Right hindlimb (tissue), 1 donor: ENCODE measurements at regions not wholly inside any gene's neighbourhood (a gene's known extent, or its start where the extent isn't known, plus 50 kb on each side); places are given as distances from the start of the nearest gene placed in this dataset.
"Not testable (repeated sequence)": the region's sequence is repeated elsewhere in the genome, so short reads cannot be mapped to it uniquely, and the experiment has no call there.

Experiments used
- DNase-seq: peaks from one replicate; pipeline ENCODE4 v3.0.0-alpha.2; 2018

DNA sequence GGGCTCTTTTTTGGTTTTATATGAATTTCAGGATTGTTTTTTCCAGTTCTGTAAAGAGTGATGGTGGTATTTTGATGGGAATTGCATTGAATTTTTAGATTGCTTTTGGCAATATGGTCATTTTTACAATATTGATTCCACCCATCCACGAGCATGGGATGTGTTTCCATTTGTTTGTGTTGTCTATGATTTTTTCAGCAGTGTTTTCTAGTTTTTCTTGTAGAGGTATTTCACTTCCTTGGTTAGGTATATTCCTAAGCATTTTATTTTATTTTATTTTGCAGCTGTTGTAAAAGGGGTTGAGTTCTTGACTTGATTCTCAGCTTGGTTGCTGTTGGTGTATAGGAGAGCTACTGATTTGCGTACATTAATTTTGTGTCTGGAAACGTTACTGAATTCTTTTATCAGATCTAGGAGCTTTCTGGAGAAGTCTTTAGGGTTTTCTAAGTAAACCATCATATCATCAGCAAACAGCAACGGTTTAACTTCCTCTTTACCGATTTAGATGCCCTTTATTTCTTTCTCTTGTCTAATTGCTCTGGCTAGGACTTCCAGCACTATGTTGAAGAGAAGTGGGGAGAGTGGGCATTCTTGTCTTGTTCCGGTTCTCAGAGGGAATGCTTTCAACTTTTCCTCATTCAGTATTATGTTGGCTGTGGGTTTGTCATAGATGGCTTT lies 69.4 kb upstream of the GNG12 start:
- not testable (repeated sequence) for DNase-seq

DNA sequence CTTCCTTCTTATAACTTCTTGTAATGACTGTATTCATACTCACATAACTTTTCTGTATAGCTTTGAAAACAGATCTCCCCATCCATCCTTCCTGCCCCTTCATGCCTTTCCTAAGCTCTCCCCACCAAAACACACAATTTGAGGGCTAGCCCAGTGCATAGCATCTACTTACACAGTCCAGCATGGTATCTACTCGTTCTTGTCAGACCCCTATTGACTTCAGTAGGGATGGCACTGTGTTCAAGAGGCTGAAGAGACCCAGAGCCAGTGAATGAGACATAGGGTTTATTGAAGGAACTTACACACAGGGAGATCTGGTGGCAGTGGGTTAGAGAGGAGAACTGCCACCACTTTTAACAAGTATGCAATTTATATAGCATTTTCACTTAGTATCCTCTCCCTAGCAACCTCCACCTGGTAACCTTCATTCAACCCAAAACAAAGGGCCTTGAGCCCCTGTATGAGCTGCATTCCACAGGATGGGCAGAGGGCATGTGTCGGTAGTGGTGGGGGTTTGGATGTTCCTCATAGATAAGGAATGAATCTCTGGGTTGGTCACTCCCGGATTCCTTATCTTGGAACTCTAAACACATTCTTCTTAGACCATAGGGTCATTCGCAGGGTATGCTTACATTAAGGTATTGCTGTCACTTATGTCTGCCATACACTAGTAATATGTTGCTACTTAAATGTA lies 64.9 kb upstream of the GNG12 start:
- no peak for DNase-seq

DNA sequence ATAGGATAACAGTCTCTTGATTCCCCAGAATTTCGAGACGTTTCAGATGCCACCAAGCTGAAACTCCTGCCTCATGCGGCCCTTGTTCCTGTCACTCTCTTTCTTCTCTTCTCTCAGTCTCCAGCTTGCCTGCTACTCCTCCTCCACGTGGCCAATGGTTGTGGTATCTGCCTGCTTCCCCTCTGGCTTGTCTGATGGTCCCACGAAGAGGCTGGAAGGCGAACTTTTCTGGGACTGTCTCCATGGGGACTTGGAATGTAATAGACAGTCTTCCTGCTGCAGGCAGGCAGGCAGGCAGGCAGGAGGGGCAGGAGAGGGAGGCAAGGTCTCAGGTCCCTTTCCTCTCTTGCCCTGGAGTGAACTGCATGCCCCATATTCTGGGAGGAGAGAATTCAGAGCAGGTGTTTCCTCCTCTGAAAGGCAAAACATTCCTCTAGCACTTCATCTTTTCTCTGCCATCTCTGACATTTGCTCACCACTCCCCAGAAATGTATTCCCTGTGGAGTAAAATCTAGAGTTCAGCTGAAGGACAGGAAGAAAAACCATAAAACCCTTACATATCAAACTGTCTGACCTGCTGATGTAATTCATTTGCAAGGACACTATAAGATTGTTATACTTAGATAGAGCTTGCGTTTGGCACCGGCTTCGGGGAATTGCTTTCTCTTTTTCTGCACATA lies 64.1 kb upstream of the GNG12 start:
- DNase-seq, result no peak

DNA sequence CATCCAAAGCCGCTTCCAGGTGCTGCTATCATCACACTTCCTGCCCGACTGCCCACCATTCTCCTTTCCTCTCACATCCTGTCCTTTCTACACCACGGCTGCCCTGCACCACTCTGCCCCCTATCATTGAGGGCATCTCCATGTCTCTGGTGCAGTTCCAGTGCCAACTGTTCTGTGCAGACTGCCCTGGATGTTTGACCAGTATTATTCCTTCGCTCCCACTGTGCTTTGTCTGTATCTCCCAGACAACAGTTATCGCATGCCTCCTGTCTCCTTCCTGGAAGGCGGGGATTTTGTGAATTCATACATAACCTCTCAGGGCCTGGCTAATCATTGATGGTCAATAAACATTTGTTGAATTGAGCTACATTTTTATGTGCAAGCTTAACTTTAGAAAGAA lies 63.6 kb upstream of the GNG12 start:
- no peak for DNase-seq

DNA sequence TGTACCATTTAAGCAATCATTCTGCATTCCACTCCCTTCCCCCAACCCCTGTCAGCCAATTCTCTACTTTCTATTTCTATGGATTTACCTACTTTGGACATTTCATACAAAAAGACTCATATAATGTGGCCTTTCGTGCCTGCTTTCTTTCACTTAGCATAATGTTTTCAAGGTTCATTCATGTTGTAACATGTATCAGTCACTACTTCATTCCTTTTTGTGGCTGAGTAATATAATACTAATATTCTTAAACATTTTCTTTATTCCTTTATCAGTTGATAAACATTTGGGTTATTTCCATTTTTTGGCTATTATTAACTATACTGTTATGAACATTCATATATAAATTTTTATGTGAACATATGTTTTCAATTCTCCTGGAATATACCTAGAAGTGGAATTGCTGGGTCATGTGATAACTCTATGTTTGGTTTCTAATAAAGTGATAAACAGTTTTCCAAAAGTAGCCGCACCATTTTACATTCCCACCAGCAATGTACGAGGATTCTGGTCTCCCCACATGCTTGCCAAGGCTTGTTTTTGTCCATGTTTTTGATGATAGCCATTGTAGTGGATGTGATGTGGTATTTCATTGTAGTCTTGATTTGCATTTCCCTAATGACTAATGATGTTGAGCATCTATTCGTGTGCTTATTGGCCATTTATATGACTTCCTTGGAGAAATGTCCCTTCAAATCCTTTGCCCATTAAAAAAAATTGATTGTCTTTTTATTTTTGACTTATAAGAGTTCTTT lies 61.9 kb upstream of the GNG12 start:
- no peak for DNase-seq

DNA sequence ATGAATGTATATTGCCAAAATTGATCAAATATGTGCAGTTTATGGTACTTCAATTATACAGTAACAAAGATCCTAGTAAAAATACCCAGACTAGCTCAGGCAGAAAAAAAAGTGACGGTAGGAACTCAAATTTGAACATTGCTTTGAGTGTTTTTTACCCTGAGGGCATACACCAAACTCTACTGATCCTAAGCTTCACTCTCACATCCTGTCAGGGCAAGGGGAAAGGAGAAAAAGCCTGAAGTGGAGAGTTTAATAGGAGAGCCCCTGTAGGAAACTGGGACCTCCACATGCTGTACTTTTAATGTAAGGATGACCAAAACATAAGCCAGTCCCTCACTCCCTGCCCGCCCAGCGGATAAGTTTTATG lies 59.8 kb upstream of the GNG12 start:
- no peak for DNase-seq

DNA sequence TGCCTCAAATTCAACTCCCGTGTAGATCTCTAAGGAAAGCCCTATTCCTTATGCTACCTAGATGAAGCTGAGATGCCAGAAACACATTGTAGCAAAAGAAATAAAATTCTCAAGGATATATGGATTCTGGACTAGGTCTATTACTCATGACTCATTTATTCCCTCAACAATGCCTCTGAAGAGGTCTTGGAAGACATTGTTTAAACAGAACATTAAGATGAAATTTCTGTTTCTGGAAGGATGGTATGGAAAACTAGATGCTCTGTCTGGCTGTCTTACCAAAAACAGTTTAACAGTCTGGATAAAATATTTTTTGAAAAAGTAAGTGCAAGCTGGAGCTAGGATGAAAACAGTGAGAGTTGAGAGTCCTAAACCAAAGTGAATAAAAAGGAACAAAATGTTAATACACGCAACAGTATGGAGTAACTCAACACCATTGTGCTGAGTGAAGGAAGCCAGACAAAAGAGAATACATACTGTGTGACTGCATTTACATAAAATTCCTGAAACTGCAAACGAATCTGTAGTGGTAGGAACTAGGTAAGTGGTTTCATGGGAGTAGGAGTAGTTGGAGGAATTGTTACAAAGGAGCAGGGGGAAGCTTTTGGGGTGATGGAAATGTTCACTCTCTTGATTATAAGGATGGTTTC lies 59.3 kb upstream of the GNG12 start:
- DNase-seq, result no peak

DNA sequence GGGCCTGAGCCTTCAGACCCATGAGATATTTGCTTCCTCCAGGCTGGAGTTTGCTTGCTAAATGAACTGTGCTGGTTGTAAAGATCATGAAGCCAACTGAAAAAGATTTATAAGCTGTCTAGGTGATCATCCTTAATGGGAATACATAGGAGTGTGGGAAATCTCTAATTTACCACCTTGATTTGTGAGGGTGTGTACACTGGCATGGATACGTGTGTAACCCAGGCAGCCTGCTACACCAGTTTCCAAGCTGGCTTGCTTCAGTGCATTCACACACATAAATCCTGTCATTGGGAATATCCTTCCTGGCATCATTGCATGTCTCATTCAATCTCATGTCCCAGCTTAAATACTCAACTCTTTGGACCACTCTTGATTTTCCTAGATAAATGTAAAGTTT lies 57.6 kb upstream of the GNG12 start:
- DNase-seq, result no peak

DNA sequence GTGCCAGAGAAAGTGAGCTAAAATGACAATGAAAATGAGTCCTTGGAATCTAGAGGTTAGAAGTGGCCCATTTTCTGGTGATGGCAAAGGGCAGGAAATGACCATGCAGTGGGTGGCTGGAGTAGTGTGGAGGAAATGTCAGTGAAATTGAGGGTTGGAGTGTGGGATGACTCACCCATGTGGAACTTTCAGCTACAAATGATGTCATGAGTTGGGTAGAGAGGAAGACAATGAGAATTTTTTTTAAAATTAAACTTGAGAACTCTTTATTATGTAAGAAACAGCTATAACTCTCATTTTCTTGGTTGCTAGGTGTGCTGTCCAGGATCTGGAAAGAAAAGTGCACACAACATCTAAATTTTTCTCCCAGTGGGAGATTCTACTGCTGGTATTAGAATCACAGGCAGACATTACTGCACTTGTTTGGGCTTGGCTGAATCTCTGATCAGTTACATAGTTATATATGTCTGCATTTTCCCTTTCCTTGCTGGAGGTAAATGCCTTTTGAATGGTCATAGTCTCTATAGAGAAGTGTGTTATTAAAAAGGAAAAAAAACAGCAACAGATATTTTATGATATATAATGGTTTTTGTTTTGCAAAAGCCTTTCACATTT lies 56.8 kb upstream of the GNG12 start:
- peak; percentile 38 for DNase-seq

DNA sequence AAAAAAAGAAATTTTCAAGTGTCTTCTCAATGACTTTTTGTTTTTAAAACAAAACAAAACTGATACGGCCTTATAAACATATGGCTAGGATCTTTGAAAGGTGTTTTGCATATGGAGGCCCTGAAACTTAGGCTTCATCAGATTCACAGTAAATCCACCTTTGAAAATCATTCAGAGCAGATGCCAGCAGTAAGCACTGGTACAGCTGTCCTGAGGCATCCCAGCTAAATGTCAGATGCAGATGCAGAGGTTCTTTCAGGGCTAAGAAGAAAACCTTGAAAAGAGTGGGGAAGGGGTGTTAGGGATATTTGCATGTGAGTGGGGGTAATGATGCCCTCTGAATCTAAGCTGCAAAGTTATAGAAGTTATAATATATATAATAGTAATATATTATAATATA lies 56.2 kb upstream of the GNG12 start:
- DNase-seq, result no peak

DNA sequence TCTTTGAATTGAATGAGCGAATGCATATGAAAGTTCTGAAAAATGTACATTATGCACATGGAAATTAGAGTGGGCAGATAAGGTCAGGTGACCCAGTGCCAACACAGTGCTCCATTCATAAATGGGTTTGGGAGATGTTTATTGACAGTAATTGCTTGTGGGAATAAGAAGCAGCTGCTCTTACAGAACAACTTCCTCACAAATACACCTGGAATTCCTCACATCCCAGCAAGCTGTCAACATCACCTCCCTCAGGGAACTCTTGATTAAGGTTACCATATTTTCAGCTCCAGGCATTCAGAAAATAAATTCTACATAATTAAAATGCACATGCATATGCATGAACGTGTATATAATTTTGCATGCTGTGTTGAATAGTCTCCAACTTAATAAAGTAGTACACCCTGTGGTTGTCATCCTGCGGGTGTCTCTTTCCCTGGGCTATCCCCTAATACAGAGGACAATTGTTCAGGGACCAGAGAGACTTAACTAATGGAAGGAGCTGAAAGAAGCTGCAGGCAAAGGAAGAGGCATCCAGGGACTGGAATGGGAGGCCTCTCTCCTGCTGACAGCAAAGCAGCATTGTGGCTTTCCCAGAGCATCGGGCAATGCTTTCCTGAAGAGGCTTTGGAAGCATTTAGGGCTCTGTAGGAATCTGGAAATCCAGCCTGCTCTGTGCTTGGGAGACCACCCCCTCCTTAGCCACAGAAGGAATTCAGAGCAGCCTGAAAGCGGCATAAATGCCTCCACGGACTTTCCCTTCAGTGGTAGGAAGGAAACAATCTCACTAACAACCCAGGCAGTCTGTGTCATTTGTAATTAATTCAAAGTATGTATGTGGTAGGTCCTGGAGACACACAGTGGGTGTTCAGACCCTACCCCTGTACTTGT lies 55.2 kb upstream of the GNG12 start:
- DNase-seq, result no peak

DNA sequence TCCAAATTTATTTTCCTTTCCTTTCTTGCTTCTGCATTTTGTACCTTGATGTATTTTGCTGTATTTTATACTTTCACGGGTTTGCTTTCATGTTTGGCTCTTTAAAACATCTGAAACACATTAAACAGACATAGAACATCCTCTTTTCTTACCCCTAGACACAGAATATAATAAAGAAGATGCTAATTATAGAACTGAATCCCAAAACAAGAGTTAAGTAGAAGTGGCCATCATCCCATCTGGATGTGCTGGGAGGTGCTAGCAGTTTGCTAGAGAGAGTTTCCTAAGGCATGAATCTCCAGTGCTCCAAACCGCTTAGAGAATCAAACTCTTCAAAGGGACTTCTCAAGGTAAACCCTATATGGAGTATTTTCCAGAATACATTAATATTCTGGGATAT lies 53.9 kb upstream of the GNG12 start:
- DNase-seq, result no peak

DNA sequence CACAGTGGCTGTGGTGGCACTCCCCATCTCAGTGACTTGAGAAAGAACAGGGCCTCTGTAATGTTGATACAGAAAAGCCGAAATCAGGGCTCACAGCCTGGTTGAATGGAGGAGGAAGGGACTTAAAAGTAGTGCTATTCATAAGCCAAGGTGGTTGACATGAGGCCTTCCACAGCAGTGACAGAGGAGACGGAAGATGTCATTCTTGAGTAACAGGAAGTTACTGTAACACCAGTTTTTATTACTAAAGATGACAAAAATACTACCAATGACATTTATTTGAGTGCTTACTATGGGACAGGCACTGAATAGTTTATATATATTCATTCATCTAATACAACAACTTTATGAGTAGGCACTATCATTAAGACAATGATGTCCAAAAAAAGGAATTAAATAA lies 52.8 kb upstream of the GNG12 start:
- DNase-seq, result no peak

DNA sequence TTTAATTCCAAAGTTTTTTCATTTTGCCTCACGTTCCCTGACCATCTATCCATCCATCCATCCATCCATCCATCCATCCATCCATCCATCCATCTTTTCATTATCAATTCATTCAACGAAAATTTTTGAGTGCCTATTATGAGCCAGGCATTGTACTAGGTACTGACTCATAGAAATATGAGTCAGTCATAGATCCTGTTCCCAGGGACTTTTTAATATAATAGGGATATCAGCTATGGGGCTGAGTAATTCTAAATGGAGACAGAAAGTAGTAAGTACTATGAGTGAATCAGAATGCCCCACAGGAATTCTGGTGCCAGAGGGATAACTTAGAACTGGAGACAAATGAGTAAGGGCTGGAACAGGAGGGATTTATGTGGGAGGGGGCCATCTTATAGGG lies 49.8 kb upstream of the GNG12 start:
- DNase-seq, result no peak
